ENCODE measurements at regions not wholly inside any gene's neighbourhood (a gene's known extent, or its start where the extent isn't known, plus 50 kb on each side); places are given as distances from the start of the nearest gene placed in this dataset.
A peak's percentile ranks its signal among the peaks of the same experiment; 100 is the strongest.
"Not testable (repeated sequence)": the region's sequence is repeated elsewhere in the genome, so short reads cannot be mapped to it uniquely, and the experiment has no call there.

DNA sequence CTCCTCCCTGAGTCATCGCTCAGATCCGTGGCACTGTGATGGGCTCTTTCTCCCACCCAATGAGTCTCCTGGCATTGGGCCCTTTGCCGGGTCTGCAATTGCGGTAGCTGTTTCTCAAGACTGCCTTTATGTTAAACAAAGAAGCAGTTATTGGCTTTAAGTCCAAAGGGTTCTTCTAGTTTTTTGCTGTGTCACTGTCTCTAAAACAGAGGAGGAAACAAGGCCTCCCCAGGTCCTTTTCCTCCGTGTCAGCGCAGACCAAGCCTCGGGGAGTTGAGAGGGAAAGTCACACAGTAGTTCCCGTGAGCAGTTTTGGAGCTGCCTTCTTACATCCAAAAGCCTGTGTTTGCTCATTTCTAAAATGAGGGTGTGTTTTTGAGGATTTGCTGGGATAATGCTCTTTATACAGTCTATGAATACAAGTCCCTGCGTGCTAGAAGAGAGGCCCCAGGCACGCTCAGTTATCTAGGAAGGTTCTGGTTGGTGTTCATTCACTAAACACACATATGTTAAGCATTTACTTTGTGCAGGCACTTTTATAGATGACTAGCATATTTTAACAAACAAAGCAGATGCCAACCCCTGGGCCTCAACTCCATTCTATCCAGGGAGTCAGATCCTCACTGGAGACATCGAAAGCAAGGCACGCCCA, 126.0 kb upstream of the PZP start:
- DNase-seq = no peak

DNA sequence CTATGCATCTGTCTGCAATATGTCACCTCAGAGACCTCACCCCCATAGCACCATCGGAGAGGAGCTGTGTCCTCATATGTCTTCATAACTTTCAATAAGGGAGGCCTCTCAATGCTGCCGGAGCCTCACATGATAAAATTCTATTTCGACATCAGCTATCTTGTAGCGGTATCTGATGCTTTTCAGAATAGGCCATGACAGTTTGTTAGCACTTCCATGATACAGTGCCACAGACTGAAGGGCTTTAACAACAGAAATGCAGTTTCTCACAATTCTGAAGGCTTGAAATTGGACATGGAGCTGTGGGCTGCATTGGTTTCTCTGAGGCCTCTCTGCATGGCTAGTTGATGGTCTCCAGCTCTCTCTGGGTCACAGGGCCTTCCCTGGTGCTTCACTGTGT, 125.0 kb upstream of the PZP start:
- no peak for DNase-seq

GRCh38 chr12:9332564-9332963, 124.4 kb upstream of the PZP start:
- no peak for DNase-seq

DNA sequence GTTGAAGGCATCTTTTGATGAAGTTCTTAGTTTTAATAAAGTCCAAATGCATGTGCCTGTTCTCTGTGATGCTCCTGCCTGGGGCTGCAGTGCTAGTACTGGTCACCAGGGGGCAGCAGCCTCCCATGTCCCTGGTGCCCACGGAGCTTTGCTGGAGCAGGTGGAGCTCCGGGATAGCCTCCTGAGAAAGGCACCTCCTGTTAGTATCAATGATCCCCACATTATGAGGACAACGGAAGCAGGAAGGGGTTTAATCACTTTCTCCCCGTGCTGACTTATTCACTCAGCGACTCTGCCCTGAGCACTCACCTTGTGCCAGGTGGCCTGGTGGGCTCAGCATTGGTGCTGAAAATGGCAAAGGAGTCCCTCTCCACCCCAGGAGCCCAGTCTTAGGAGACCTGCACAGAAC, 123.0 kb upstream of the PZP start:
- peak; percentile 91 for DNase-seq

GRCh38 chr12:9329019-9329418, 120.8 kb upstream of the PZP start:
- no peak for DNase-seq

DNA sequence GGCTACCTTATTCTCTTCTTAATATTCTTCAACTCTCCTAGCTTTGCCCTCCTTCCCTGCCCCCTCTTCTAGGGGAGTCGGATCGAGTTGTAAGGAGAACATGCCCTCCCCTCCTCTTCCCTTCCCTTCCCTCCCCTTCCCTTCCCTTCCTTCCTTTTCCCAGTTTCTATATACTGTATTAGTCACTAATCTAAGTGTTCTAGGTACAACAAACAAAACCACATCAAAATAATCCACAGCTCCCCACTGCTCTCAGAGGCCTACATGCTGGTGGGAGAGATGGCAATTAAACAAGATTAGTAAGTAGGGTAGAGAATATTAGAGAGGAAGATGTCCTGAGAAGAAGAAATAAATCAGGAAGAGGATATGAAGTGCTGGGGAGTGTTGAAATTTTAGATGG, 119.9 kb upstream of the PZP start:
- DNase-seq = no peak

GRCh38 chr12:9327320-9327719, 119.1 kb upstream of the PZP start:
- no peak for DNase-seq

DNA sequence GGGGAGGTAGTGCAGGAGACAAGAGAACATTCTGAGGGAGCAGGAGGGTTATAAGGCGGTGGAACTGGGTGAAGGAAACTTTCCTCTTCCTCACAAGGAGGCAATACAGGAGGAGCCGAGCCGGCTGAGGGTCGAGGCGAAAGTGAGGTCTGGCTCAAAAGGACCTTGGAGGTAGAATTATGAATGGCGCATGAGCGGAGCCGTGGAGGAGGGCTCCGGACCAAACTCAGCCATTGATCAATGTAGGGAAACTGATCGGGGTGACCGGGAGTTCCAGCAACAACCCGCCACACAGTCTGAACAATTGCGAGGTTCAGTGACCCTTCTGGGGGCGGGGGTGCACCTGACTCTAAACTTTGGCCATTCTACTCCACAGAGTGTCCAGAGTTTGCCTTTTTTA, 118.7 kb upstream of the PZP start:
- not testable (repeated sequence) for DNase-seq

DNA sequence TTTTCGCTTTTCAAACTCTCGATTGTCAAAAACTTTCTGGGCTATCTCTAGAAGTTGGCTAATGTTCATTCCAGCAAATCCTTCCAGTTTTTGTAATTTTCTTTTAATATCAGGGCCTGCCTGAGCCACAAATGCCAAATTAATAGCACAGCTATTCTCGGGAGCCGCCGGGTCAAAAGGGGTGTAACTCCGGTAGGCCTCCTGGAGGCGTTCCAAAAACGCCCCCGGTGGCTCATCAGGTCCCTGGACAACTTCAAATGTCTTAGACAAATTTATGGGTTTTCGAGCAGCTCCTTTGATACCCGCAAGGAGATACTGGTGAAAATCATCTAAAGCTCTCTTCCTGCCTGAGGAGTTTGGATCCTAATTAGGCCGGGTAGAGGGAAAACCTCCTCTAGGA, 117.9 kb upstream of the PZP start:
- no peak for DNase-seq

GRCh38 chr12:9325471-9325870, 117.3 kb upstream of the PZP start:
- no peak for DNase-seq

GRCh38 chr12:9324782-9325181, 116.6 kb upstream of the PZP start:
- DNase-seq = no peak

GRCh38 chr12:9323144-9323681, 115.0 kb upstream of the PZP start:
- no peak for DNase-seq

- DNase-seq = no peak
Measured at GRCh38 chr12:9319842-9320173, 111.6 kb upstream of the PZP start.

DNA sequence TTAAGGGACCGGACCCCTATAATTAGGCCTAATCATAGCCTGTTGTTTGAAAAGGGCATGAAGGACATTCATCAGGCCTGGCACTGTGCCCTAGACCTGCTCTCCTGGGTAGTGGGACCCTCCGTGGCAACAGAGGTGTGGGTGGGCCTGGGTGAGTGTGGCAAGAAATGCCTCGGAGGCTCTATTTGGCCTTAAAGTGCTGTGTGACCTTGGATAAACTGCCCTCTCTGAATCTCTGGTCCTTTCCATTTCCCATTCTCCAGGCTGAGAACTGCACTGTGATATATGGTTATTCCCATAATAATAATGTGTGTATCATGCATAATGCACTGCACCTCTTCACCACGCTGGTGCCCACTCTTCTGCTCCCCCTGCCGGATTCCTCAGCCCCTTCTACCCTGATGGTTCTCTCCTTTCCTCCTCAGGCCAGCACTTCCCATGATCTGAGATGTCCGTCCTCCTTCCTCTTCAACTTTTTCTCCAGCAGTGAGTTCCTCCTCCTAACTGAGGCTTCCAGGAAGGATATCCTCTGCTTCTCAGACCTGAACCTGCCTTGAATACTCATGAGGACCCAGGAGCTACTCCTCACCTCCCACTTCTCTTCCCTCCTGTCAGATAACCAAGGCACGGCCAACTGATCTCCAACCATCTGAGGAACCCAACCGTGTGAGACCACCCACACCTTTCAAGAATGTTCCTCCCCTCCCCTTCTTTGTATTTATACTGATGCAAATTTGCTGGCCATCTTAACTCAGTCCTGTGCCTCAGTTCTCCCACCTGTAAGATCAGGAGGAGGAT, 111.0 kb upstream of the PZP start:
- DNase-seq = no peak

- DNase-seq = not testable (repeated sequence)
Measured at GRCh38 chr12:9313479-9313878, 105.3 kb upstream of the PZP start.

DNA sequence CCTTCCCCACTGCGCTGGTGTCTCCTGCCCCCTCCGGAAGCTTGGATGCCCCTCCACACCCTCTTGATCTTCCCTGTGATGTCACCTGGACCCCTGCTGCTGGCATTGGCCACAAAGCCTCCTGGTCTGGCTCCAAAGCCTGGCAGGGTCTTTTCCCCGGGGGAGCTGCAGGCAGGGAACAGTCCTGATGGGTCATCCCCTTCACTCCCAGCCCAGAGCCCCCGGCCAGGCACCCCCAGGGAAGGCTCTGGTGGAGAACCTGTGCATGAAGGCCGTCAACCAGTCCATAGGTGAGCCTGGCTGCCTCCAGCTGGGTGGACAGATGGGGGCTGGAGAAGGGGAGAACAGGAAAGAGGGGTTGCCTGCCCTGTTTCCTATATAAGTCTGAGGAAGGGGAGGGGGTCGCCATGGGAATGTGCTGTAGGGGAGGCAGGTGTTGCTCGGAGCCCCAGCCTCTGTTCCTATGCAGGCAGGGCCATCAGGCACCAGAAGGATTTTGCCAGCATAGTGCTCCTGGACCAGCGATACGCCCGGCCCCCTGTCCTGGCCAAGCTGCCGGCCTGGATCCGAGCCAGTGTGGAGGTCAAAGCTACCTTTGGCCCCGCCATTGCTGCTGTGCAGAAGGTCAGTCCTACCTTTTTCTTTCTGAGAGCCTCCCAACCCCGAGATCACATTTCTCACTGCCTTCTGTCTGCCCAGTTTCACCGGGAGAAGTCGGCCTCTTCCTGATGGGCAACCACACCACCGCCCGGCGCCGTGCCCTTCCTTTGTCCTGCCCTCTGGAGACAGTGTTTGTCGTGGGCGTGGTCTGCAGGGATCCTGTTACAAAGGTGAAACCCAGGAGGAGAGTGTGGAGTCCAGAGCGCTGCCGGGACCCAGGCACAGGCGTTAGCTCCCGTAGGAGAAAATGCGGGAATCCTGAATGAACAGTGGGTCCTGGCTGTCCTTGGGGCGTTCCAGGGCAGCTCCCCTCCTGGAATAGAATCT, 104.5 kb upstream of the PZP start:
- not testable (repeated sequence) for DNase-seq

DNA sequence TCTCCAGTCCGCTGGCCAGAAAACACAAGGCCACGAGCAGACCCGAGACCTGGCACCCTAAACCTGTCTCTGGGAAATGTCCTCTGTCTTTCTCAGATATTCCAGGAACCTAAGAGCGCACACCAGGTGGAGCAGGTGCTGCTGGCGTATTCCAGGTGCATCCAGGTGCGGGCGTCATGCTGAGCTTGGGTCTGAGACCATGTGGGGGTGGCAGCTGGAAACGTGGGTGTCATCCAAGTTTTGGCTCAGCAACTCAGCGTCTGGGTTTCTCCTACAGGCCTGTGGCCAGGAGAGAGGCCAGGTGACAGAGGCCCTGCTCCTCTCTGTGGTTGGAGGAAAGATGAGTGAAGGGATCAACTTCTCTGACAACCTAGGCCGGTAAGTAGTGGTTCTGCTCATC, 103.3 kb upstream of the PZP start:
- DNase-seq = not testable (repeated sequence)

- not testable (repeated sequence) for DNase-seq
Measured at GRCh38 chr12:9310645-9311044, 102.5 kb upstream of the PZP start.

GRCh38 chr12:9309749-9310148, 101.6 kb upstream of the PZP start:
- not testable (repeated sequence) for DNase-seq

DNA sequence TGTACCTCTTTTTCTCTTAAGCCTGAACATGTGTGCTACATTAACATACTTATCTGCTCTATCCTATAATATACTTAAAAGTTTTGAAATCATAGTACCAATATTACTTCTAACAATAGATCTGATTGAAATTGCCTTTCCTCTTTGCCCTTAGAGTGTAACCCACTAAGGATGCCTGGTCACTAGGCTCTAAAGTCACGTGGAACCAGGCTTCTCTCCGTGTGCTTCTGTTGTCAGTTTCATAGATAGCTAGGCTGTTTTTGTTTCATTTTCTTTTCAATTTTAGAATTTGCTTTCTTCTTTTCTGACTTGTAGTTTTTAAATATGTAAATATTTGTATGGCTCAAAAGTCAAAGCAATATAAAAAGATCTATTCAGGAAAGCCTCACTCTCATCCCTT, 100.5 kb upstream of the PZP start:
- not testable (repeated sequence) for DNase-seq

DNA sequence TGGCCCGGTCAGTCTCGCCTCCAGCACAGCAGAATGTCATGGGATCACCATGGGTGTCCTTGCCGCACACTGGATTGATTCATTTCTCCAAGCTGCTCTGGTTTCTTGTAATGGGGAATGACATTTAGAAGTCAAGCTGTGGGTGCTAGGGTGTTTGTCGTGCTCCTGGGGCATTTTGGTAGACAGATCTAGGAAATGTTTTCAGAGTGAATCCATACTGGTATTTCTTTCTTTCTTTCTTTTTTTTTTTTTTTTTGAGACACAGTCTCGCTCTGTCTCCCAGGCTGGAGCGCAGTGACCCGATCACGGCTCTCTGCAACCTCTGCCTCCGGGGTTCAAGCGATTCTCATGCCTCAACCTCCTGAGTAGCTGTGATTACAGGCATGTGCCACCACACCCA, 100.0 kb upstream of the PZP start:
- not testable (repeated sequence) for DNase-seq

DNA sequence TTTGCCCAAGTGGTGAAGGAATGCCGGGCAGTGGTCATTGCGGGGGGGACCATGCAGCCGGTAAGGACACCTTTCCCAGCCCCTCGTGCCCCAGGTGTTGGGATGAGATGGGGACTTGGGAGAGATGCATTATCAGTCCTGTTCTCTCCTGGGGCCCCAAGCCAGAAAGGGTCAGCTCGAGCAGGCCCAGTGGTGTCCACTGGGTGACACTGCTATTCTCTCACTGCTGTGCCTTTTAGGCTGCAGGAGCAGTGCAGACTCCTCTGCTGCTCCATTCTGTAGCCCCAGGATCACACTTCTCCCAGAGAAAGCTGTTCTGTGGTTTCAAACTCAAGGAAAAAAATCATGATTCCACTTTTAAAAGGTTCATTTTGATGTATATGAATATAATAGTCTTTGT, 99.1 kb upstream of the PZP start:
- DNase-seq = not testable (repeated sequence)

DNA sequence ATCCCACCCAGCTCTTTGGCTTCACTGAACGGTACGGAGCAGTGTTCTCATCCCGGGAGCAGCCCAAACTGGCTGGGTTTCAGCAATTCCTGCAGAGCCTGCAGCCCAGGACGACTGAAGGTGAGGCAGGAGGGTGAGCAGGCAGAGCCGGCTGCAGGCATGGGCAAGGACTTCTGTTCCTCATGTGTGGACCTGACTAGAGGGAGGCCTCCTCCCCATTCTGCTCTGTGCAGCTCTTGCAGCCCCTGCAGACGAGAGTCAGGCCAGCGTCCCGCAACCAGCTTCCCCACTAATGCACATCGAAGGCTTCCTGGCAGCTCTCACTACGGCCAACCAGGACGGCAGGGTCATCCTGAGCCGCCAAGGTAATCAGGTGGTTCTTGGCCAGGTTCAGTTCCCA, 97.8 kb upstream of the PZP start:
- DNase-seq = not testable (repeated sequence)

Measured in activated effector memory CD4-positive, alpha-beta T cell treated with anti-CD3 and anti-CD28 coated beads, Interleukin-2, amount 50 U/mL, for 16 hours (primary cell).